GM13976 (cell line): ENCODE measurements at regions not wholly inside any gene's neighbourhood (a gene's known extent, or its start where the extent isn't known, plus 50 kb on each side); places are given as distances from the start of the nearest gene placed in this dataset.

Source experiments
- DNase-seq: peaks from one replicate; pipeline ENCODE4 v3.0.0; 2012; ENCODE audit warnings: low spot score
- CTCF ChIP-seq: IDR thresholded peaks from 2 replicates; pipeline ENCODE4 v1.5.1; 2012; ENCODE audit warnings: borderline replicate concordance, mild to moderate bottlenecking; ENCODE audit not compliant: insufficient read depth; ENCODE audit errors: extremely low read depth, missing control alignments, control extremely low read depth
- in situ Hi-C: fragments of 300-500 bp; cut with MboI; formaldehyde crosslinking; loops from one replicate; pipeline ENCODE4 v1.12.0; 2022; ENCODE audit warnings: low sequenced_read_pairs, mixed read lengths, inconsistent platforms; ENCODE audit not compliant: unreplicated experiment

- no peak for DNase-seq
- TF ChIP-seq CTCF: no peak
- in situ Hi-C loops: loop anchor here (25.0 kb wide), 1 partner anchor 370 kb away; no protein-coding TSS in a partner anchor
Measured at GRCh38 chr1:89457046-89457445, 67.6 kb upstream of the LRRC8B start.

GRCh38 chr1:89459081-89459480, 65.5 kb upstream of the LRRC8B start:
- in situ Hi-C loops: loop anchor here (25.0 kb wide), 1 partner anchor 372 kb away; no protein-coding TSS in a partner anchor
- TF ChIP-seq CTCF: no peak
- no peak for DNase-seq

GRCh38 chr1:89460325-89460724, 64.3 kb upstream of the LRRC8B start:
- in situ Hi-C loops: loop anchor here (25.0 kb wide), 1 partner anchor 373 kb away; no protein-coding TSS in a partner anchor
- TF ChIP-seq CTCF: no peak
- no peak for DNase-seq

- DNase-seq: no peak
- in situ Hi-C loops: loop anchor here (25.0 kb wide), 1 partner anchor 375 kb away; no protein-coding TSS in a partner anchor
- TF ChIP-seq CTCF: no peak
Measured at GRCh38 chr1:89462250-89462649, 62.4 kb upstream of the LRRC8B start.

GRCh38 chr1:89464008-89464407, 60.6 kb upstream of the LRRC8B start:
- in situ Hi-C loops: loop anchor here (25.0 kb wide), 1 partner anchor 377 kb away; no protein-coding TSS in a partner anchor
- DNase-seq: no peak
- no peak for TF ChIP-seq CTCF

- no peak for DNase-seq
- TF ChIP-seq CTCF: no peak
- in situ Hi-C loops: loop anchor here (25.0 kb wide), 1 partner anchor 378 kb away; no protein-coding TSS in a partner anchor
Measured at GRCh38 chr1:89465201-89465600, 59.4 kb upstream of the LRRC8B start.
